HS-27A (cell line): ENCODE measurements at regions not wholly inside any gene's neighbourhood (a gene's known extent, or its start where the extent isn't known, plus 50 kb on each side); places are given as distances from the start of the nearest gene placed in this dataset.
A peak's percentile ranks its signal among the peaks of the same experiment; 100 is the strongest.

Source experiments
- DNase-seq: peaks from one replicate; pipeline ENCODE4 v3.0.0-alpha.2; 2012; ENCODE audit warnings: low read depth, missing footprints

GRCh38 chr2:221100467-221101089, 471.5 kb downstream of the EPHA4 start:
- DNase-seq: no peak

GRCh38 chr2:221102896-221103688, 469.0 kb downstream of the EPHA4 start:
- no peak for DNase-seq

DNA sequence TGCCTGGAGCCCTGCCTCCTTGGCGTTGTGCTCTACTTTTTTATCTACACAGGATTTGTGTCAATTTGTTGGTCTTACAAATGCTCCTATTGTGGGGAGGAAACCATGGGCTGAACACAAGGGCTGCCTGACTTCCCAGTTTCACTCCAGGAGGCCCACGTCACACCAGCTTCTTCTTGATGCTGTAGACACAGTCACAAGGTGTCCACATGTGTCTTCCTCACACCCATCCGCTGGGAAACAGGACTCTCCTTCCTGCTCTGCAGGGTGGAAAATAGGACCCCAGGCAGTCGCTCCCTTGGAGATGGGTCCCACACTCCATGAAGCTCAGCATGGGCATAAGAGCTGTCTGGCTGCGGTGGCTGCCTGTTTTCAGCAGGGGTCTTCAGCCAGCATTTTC, 468.2 kb downstream of the EPHA4 start:
- no peak for DNase-seq

DNA sequence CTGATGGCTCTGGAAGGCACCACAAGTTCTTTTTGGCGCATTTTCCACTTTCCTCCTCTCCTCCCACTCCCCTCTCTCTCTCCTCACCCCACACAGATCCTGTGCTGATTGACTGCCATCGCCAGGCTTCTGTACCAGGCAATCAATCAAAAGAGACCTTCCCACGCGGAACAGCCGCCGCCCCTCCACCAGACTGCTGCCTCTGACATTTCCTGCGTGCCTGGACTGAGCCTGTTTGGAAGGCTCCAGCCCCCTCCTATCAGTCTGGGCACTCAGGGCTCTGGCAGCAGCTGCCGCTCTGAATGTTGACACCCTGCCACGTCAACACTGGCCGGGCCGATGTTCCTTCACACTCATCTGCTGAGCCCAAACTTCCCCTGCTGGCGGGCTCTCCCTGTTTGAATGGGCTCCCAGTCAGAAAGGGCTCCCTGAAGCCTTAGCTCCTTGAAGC, 467.7 kb downstream of the EPHA4 start:
- no peak for DNase-seq

GRCh38 chr2:221106241-221106640, 465.9 kb downstream of the EPHA4 start:
- DNase-seq: no peak

GRCh38 chr2:221107424-221107823, 464.7 kb downstream of the EPHA4 start:
- DNase-seq: no peak

DNA sequence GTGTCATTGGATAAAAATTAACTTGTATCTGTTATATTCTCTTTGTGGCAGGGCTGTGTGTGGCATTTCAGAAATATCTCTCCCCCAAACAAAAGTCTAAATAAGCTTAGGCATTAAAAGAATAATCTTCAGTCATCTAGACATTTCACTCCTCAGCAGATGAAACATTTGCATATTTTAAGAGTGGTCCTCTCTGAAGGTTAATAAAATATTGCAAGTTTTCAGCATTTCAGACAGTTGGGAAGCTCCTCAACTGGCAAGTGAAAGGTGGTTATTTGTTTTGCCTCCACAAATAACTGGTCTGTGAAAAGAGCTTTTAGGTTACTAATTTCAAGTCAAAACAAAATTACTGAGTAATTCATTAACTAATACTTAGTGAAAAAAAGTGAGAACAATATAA, 462.6 kb downstream of the EPHA4 start:
- no peak for DNase-seq

GRCh38 chr2:221111739-221112138, 460.4 kb downstream of the EPHA4 start:
- no peak for DNase-seq

- DNase-seq: no peak
These were observed 459.4 kb downstream of the EPHA4 start for GRCh38 chr2:221112744-221113143.

GRCh38 chr2:221115944-221116343, 456.2 kb downstream of the EPHA4 start:
- DNase-seq: no peak

DNA sequence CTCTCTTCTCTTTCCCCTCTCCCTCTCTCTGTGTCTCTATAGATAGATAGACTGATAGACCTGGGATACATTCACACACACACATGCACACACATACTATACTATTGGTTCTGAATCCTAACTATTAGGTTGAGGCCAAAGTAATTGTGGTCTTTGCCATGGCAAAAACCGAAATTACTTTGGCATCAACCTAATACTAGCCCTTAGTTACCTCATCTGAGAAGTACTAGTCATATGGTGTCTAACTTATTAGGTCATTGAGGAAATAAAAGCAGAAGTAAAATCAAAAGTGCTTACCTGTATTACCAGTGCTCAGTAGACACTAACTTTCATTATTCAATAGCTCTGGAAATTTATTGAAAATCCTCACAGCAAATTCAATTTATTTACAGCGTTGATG, 451.5 kb downstream of the EPHA4 start:
- no peak for DNase-seq

- DNase-seq: no peak
These were observed 448.7 kb downstream of the EPHA4 start for GRCh38 chr2:221123396-221123795.

DNA sequence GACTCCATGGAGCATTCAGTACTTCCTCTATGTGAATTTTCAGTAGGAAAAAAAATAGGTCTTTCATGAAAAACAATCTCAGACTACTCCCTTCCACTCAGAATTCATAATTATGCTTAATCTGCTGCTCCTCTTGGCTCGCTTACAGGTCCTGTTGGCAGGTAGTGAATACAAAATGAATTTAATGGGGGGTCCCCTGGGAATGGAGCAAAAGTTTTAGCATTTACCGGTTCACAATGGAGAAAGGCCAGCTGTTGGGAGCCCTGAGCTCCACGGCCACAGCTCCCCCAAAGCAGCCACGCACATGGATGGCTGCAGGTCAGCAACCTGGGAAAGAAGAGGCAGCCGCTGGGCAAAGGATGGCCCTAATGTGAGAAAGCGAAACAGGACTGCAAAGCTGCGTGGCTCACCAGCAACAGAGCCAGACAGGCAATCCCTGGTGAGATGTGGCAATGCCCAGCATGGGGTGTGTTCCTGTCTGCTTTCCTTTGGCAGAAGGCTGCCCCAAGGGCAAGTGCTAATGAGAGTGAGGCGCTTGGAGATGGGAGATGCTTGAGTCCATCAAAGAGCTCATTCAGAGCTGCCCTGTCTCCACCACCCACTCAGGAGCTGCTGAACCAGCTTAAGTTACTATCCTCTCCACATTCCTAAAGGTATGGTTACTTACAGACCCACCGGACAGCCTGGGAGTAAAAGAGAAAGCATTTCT, 447.4 kb downstream of the EPHA4 start:
- DNase-seq: no peak

GRCh38 chr2:221125691-221126090, 446.4 kb downstream of the EPHA4 start:
- DNase-seq: no peak

GRCh38 chr2:221129657-221130056, 442.4 kb downstream of the EPHA4 start:
- DNase-seq: no peak

DNA sequence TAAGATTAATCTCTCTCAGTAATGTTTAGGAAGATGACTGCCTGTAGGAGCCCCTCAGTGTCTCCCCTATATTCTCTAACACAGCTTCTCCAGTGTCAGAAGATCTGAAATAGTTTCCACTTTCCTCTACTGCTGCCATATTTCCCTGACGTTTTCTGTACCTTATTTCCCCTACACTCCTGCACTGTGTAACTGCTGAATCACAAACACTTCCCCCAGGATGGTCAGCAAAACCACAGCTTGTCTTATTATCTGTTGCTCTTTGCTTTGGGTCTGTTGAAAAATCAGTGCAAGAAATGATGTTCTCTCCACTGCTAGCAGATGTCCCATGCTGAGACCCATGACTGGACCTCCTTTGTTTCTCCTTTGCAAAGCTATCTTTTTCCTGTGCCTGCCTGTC, 441.7 kb downstream of the EPHA4 start:
- DNase-seq: no peak

DNA sequence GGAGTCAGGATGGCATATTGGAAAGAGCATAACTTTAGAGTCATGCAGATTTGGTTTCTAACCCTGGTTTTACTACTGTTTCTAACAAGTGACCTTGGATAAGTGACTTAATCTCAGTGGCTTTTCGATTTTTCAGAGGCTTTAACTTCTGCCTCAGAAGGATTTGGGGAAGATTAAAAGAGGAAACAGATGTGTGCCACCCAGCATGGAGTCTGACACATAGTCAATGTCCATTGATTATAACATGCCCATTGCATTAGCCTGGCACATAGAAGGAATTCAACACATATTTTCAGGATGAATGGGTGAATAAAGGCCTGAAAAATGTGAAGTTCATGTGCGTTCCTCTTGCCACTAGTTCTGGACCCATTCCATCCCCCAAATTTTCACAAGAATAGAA, 438.2 kb downstream of the EPHA4 start:
- DNase-seq: peak; percentile 62

GRCh38 chr2:221134718-221135117, 437.4 kb downstream of the EPHA4 start:
- DNase-seq: no peak

DNA sequence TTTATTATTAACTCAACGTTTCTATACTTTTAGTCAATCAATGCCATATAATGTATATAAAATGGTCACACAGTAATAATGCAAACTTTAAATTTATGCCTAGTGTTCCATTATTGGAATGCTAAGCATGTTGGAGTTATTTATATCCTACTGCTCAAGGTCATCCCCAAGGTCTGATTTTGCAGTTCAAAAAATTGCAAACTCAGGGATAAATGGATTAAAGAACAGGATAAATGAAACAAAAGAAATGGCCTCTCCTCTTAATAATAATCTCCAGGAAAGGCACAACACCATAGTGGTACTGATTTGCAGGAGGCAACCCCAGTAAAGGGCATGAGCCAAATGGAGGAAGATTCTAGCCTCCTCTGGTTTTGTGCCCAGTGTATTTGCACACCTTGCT, 436.4 kb downstream of the EPHA4 start:
- no peak for DNase-seq

DNA sequence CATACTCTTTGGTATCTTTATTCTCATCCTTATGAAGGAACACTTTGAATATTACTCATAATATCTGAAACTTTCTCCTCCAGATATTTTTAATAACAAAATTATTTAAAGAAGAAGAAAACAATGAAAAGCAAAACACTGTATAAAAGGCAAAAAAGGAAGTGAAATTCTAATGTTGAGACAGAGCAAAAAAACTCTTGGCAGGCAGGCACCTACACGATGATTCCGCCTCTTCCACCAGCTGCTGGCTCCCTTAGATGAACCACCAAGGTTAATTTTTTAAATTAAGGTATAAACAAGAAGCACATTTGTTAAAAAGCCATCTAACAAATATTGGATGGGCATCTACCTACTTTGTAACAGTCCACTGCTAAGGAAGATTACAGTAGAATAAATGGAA, 434.7 kb downstream of the EPHA4 start:
- no peak for DNase-seq

DNA sequence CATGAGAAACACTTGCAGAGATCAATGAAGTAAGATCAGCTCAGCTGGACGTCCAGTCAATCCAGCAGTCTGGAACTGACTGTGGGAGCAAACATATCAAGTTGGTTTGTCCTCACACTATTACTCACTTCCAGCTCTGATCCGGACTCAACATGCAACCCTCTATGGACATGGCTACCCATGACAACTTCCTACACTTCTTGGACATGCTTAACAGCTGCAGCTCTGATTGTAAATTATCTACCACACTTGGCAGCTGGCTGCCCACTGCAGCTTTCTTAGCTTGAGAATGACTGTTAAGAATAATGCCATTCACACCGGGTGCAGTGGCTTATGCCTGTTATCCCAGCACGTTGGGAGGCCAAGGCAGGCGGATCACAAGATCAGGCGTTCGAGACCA, 429.8 kb downstream of the EPHA4 start:
- no peak for DNase-seq

DNA sequence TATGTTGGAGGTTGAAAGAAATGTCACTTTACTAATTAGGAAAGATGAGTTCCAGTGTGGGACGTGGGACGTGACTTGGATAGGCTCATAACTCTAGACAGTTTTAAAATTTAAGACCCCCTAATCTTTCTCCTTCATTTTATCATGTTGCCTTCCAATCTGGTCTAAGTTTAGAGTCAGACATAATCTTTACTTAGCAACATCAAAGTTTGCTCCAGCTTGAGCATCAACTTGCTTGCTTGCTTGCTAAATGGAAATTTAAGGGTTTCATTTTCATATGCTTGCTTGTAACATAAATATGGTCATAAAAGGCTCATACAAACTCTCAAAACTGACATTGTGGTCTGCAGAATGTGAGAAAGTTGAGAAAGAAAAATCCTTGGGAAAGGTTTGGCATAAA, 428.9 kb downstream of the EPHA4 start:
- no peak for DNase-seq

DNA sequence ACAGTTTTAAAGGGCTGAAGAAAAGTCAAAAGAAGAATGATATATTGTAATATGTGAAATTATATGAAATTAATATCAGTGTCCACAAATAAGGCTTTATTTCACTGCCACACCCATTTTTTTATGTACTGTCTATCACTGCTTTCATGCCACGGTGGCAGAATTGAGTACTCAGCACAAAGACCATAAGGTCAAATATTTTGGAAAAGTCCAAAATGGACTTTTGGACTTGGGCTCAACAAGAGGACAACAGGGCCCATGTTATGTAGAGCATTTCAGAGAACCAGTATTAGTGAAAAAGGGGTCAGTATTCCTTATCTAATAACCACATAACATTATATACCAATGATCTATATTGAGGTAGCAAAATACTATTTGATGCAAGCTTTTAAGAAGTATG, 427.2 kb downstream of the EPHA4 start:
- DNase-seq: no peak
